OCI-LY3 (cell line): ENCODE measurements at regions not wholly inside any gene's neighbourhood (a gene's known extent, or its start where the extent isn't known, plus 50 kb on each side); places are given as distances from the start of the nearest gene placed in this dataset.

Source experiments
- H2AFZ ChIP-seq: fragments of 200-600, 300-600 bp; shearing (Covaris generic); 2 replicates; pipeline ENCODE4 v1.6.0; 2014; ENCODE audit warnings: antibody characterized with exemption, low read depth, low read length
- H3K27ac ChIP-seq: fragments of 200-600, 300-600 bp; sonication (generic); 2 replicates; pipeline ENCODE4 v1.5.1; 2014; ENCODE audit warnings: mild to moderate bottlenecking, low read length, moderate library complexity, mixed read lengths
- H3K27me3 ChIP-seq: fragments of 200-600, 300-600 bp; sonication (generic); 2 replicates; pipeline ENCODE4 v1.6.1; 2014; ENCODE audit warnings: low read depth, low read length, mixed read lengths
- H3K36me3 ChIP-seq: fragments of 200-600, 300-600 bp; sonication (generic); replicated peaks from 2 replicates; pipeline ENCODE3; 2014; ENCODE audit warnings: low read depth, low read length, mixed read lengths
- H3K4me1 ChIP-seq: fragments of 300-600, 200-600 bp; sonication (generic); 2 replicates; pipeline ENCODE4 v1.6.1; 2014; ENCODE audit warnings: low read length, mixed read lengths
- H3K4me2 ChIP-seq: fragments of 200-600, 300-600 bp; sonication (generic); 2 replicates; pipeline ENCODE4 v1.6.1; 2014; ENCODE audit warnings: low read length, mixed read lengths
- H3K4me3 ChIP-seq: fragments of 300-600, 200-600 bp; sonication (generic); 2 replicates; pipeline ENCODE4 v1.5.1; 2014; ENCODE audit warnings: antibody characterized with exemption, mild to moderate bottlenecking, low read length, moderate library complexity
- H3K79me2 ChIP-seq: fragments of 300-600, 200-600 bp; shearing (Covaris generic); 2 replicates; pipeline ENCODE4 v1.6.1; 2014; ENCODE audit warnings: mild to moderate bottlenecking, low read length, mixed read lengths
- H3K9ac ChIP-seq: fragments of 300-600, 200-600 bp; shearing (Covaris generic); 2 replicates; pipeline ENCODE4 v1.6.0; 2014; ENCODE audit warnings: mild to moderate bottlenecking, low read length, moderate library complexity
- H3K9me3 ChIP-seq: fragments of 200-600, 300-600 bp; shearing (Covaris generic); 2 replicates; pipeline ENCODE4 v1.6.1; 2014; ENCODE audit warnings: low read length, mixed read lengths; ENCODE audit not compliant: insufficient read depth
- H4K20me1 ChIP-seq: fragments of 200-600, 300-600 bp; sonication (generic); 2 replicates; pipeline ENCODE4 v1.6.1; 2016; ENCODE audit warnings: low read length, mixed read lengths; ENCODE audit not compliant: insufficient read depth
- CTCF ChIP-seq: fragments of 200-600, 300-600 bp; sonication (generic); IDR thresholded peaks from 2 replicates; pipeline ENCODE4 v1.5.1; 2014; ENCODE audit warnings: antibody characterized with exemption, low read length, low read depth
- EZH2phosphoT487 ChIP-seq: fragments of 200-600 bp; shearing (Covaris generic); IDR thresholded peaks from 2 replicates; pipeline ENCODE4 v1.6.1; 2018; ENCODE audit warnings: antibody characterized with exemption, mixed run types, low read depth

- Histone ChIP-seq H3K9ac (no peak overlapping the region), H3K4me2 (no peak overlapping the region)
Measured at GRCh38 chr12:106000382-106001104, 138.2 kb downstream of the NUAK1 start.

GRCh38 chr12:106001105-106001836 is 137.5 kb downstream of the NUAK1 start:
- no peaks in the 10 kb centered on the region for H3K79me2 ChIP-seq
- H3K4me1 ChIP-seq: peaks cover 9% of the 10 kb centered on the region
- H3K27me3 ChIP-seq: no peaks in the 10 kb centered on the region
- H3K27ac ChIP-seq: no peak overlapping the region
- H3K36me3 ChIP-seq: peaks cover 3% of the 10 kb centered on the region
- H3K9me3 ChIP-seq: 0 out of 2 replicates have a peak, but pooled peaks cover 6% of the 10 kb centered on the region
- no peak overlapping the region for H3K9ac ChIP-seq
- no peaks in the 10 kb centered on the region for H4K20me1 ChIP-seq
- no peak overlapping the region for H2AFZ ChIP-seq
- no peak overlapping the region for H3K4me2 ChIP-seq
- TF ChIP-seq CTCF (no peak), EZH2phosphoT487 (no peak)
- H3K4me3 ChIP-seq: no peak overlapping the region

More at GRCh38 chr12:106000382-106001104, 138.2 kb downstream of the NUAK1 start:
- H3K36me3 ChIP-seq: peaks cover 3% of the 10 kb centered on the region
- H3K4me3 ChIP-seq: no peak overlapping the region
- no peaks in the 10 kb centered on the region for H3K27me3 ChIP-seq
- no peak for TF ChIP-seq EZH2phosphoT487
- peaks cover 9% of the 10 kb centered on the region for H3K4me1 ChIP-seq
- H2AFZ ChIP-seq: no peak overlapping the region
- H3K79me2 ChIP-seq: no peaks in the 10 kb centered on the region
- no peaks in the 10 kb centered on the region for H4K20me1 ChIP-seq
- H3K9me3 ChIP-seq: 0 out of 2 replicates have a peak, but pooled peaks cover 6% of the 10 kb centered on the region
- no peak overlapping the region for H3K27ac ChIP-seq

- TF ChIP-seq CTCF (no peak), EZH2phosphoT487 (no peak)
- no peaks in the 10 kb centered on the region for H3K27me3 ChIP-seq
- H3K4me1 ChIP-seq: peaks cover 12% of the 10 kb centered on the region
- H3K27ac ChIP-seq: no peak overlapping the region
- H3K9ac ChIP-seq: no peak overlapping the region
- H3K4me3 ChIP-seq: no peak overlapping the region
- no peak overlapping the region for H2AFZ ChIP-seq
- no peaks in the 10 kb centered on the region for H3K79me2 ChIP-seq
- 0 out of 2 replicates have a peak, but pooled peaks cover 6% of the 10 kb centered on the region for H3K9me3 ChIP-seq
- no peak overlapping the region for H3K4me2 ChIP-seq
- no peaks in the 10 kb centered on the region for H4K20me1 ChIP-seq
- H3K36me3 ChIP-seq: peaks cover 3% of the 10 kb centered on the region
Measured at GRCh38 chr12:106001837-106002218, 136.9 kb downstream of the NUAK1 start.

- no peak overlapping the region for H2AFZ ChIP-seq
- H3K9ac ChIP-seq: no peak overlapping the region
- H3K9me3 ChIP-seq: 0 out of 2 replicates have a peak, but pooled peaks cover 6% of the 10 kb centered on the region
- H3K4me1 ChIP-seq: peaks cover 24% of the 10 kb centered on the region
- H3K27me3 ChIP-seq: no peaks in the 10 kb centered on the region
- TF ChIP-seq EZH2phosphoT487: no peak
- TF ChIP-seq CTCF: no peak
- H3K4me2 ChIP-seq: no peak overlapping the region
- no peaks in the 10 kb centered on the region for H3K79me2 ChIP-seq
- no peak overlapping the region for H3K4me3 ChIP-seq
- peaks cover 3% of the 10 kb centered on the region for H3K36me3 ChIP-seq
- no peaks in the 10 kb centered on the region for H4K20me1 ChIP-seq
- H3K27ac ChIP-seq: no peak overlapping the region
Measured at GRCh38 chr12:106003297-106003696, 135.5 kb downstream of the NUAK1 start.
